ENCODE measurements at regions not wholly inside any gene's neighbourhood (a gene's known extent, or its start where the extent isn't known, plus 50 kb on each side); places are given as distances from the start of the nearest gene placed in this dataset.
"Not testable (repeated sequence)": the region's sequence is repeated elsewhere in the genome, so short reads cannot be mapped to it uniquely, and the experiment has no call there.

- DNase-seq = no peak
Measured at GRCh38 chr7:73918926-73919693, 58.2 kb downstream of the TMEM270 start.

GRCh38 chr7:73919694-73920375 is 58.9 kb downstream of the TMEM270 start:
- DNase-seq = no peak

GRCh38 chr7:73920406-73921134 is 59.6 kb downstream of the TMEM270 start:
- DNase-seq = no peak

- no peak for DNase-seq
Measured at GRCh38 chr7:73921623-73922528, 60.9 kb downstream of the TMEM270 start.

- DNase-seq = not testable (repeated sequence)
Measured at GRCh38 chr7:73928644-73929043, 67.7 kb downstream of the TMEM270 start.

- no peak for DNase-seq
Measured at GRCh38 chr7:73931502-73931901, 70.5 kb downstream of the TMEM270 start.

- DNase-seq = no peak
Measured at GRCh38 chr7:73932364-73932763, 71.4 kb downstream of the TMEM270 start.

- DNase-seq = no peak
Measured at GRCh38 chr7:73933091-73933490, 72.1 kb downstream of the TMEM270 start.

- DNase-seq = no peak
Measured at GRCh38 chr7:73936967-73937366, 76.0 kb downstream of the TMEM270 start.

- not testable (repeated sequence) for DNase-seq
Measured at GRCh38 chr7:73937650-73938049, 76.7 kb downstream of the TMEM270 start.

- DNase-seq = no peak
Measured at GRCh38 chr7:73939528-73939927, 78.6 kb downstream of the TMEM270 start.

GRCh38 chr7:73940701-73941238 is 79.8 kb downstream of the TMEM270 start:
- DNase-seq = no peak

GRCh38 chr7:73941836-73942551 is 81.0 kb downstream of the TMEM270 start:
- DNase-seq = no peak

- no peak for DNase-seq
Measured at GRCh38 chr7:73945022-73945421, 83.0 kb upstream of the ELN start.

- DNase-seq = no peak
Measured at GRCh38 chr7:73948287-73948686, 79.7 kb upstream of the ELN start.

- no peak for DNase-seq
Measured at GRCh38 chr7:73952266-73952665, 75.7 kb upstream of the ELN start.

GRCh38 chr7:73954181-73954580 is 73.8 kb upstream of the ELN start:
- no peak for DNase-seq

- no peak for DNase-seq
Measured at GRCh38 chr7:73954861-73955260, 73.1 kb upstream of the ELN start.

- no peak for DNase-seq
Measured at GRCh38 chr7:73960548-73960947, 67.4 kb upstream of the ELN start.

GRCh38 chr7:73961991-73962390 is 66.0 kb upstream of the ELN start:
- DNase-seq = not testable (repeated sequence)

- DNase-seq = no peak
Measured at GRCh38 chr7:73963252-73963822, 64.6 kb upstream of the ELN start.
